Type B pancreatic cell (in vitro differentiated cells): ENCODE measurements at regions not wholly inside any gene's neighbourhood (a gene's known extent, or its start where the extent isn't known, plus 50 kb on each side); places are given as distances from the start of the nearest gene placed in this dataset.
"Not testable (repeated sequence)": the region's sequence is repeated elsewhere in the genome, so short reads cannot be mapped to it uniquely, and the experiment has no call there.

Experiments used
- DNase-seq: peaks from one replicate; pipeline ENCODE4 v3.0.0; 2021; ENCODE audit warnings: mixed read lengths; ENCODE audit not compliant: unreplicated experiment; ENCODE audit errors: extremely low spot score
- H3K27ac Mint-ChIP-seq: 2 replicates; pipeline ENCODE4 v1.8.0; 2021; ENCODE audit warnings: mild to moderate bottlenecking, mixed read lengths
- H3K27me3 Mint-ChIP-seq: 2 replicates; pipeline ENCODE4 v1.8.0; 2021; ENCODE audit warnings: mixed read lengths
- H3K36me3 Mint-ChIP-seq: 2 replicates; pipeline ENCODE4 v1.8.0; 2021; ENCODE audit warnings: mixed read lengths
- H3K4me1 Mint-ChIP-seq: one replicate; pipeline ENCODE4 v1.8.0; 2021; ENCODE audit warnings: mixed read lengths; ENCODE audit not compliant: unreplicated experiment
- H3K4me3 Mint-ChIP-seq: 2 replicates; pipeline ENCODE4 v1.8.0; 2021; ENCODE audit warnings: mild to moderate bottlenecking, mixed read lengths
- H3K9me3 Mint-ChIP-seq: 2 replicates; pipeline ENCODE4 v1.8.0; 2021; ENCODE audit warnings: mixed read lengths
- TF ChIP-seq, protein P1 (sequence below): fragments of 200-600 bp; sonication (generic); conservative IDR thresholded peaks from 2 replicates; pipeline ENCODE4 v1.5.0; 2021; ENCODE audit warnings: antibody characterized with exemption, mild to moderate bottlenecking

GRCh38 chr1:172724232-172724631 lies 65.3 kb downstream of the FASLG start:
- TF ChIP-seq, protein P1, sequence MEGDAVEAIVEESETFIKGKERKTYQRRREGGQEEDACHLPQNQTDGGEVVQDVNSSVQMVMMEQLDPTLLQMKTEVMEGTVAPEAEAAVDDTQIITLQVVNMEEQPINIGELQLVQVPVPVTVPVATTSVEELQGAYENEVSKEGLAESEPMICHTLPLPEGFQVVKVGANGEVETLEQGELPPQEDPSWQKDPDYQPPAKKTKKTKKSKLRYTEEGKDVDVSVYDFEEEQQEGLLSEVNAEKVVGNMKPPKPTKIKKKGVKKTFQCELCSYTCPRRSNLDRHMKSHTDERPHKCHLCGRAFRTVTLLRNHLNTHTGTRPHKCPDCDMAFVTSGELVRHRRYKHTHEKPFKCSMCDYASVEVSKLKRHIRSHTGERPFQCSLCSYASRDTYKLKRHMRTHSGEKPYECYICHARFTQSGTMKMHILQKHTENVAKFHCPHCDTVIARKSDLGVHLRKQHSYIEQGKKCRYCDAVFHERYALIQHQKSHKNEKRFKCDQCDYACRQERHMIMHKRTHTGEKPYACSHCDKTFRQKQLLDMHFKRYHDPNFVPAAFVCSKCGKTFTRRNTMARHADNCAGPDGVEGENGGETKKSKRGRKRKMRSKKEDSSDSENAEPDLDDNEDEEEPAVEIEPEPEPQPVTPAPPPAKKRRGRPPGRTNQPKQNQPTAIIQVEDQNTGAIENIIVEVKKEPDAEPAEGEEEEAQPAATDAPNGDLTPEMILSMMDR, result no peak
- H3K36me3 Mint-ChIP-seq, result no peaks in the 10 kb centered on the region
- H3K27me3 Mint-ChIP-seq, result no peaks in the 10 kb centered on the region
- DNase-seq, result no peak
- peaks cover 11% of the 10 kb centered on the region for H3K9me3 Mint-ChIP-seq
- H3K27ac Mint-ChIP-seq, result no peak overlapping the region
- H3K4me1 Mint-ChIP-seq, result peaks cover 21% of the 10 kb centered on the region
- H3K4me3 Mint-ChIP-seq, result no peak overlapping the region

GRCh38 chr1:172724765-172725613 lies 66.1 kb downstream of the FASLG start:
- TF ChIP-seq, protein P1, result no peak
- Mint-ChIP-seq H3K9me3 (peaks cover 11% of the 10 kb centered on the region), H3K4me3 (no peak overlapping the region), H3K36me3 (no peaks in the 10 kb centered on the region), H3K27ac (no peak overlapping the region), H3K4me1 (peaks cover 14% of the 10 kb centered on the region), H3K27me3 (no peaks in the 10 kb centered on the region)
- no peak for DNase-seq

DNA sequence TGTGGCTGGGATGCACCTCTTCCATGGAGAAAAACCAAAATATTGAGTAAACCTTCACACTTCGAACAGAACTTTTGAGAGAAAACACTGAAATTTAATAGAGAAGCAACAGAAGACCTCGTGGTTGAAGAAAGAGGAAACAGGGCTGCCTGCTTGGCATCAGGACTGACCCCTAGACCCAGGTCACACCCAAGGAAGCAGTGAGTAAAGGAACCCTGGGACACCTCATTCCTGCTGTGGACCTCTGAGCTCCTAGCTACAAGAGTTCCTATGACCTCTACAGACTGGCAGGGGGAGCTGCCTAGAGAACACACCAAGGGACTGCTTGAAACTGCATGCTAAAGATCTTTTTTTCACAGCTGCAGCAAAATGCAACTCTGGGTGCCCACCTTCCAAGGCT lies 67.8 kb downstream of the FASLG start:
- Mint-ChIP-seq H3K4me1 (peaks cover 14% of the 10 kb centered on the region), H3K4me3 (no peak overlapping the region), H3K9me3 (peaks cover 11% of the 10 kb centered on the region), H3K27ac (no peak overlapping the region), H3K36me3 (no peaks in the 10 kb centered on the region), H3K27me3 (no peaks in the 10 kb centered on the region)
- TF ChIP-seq, protein P1, result no peak
- no peak for DNase-seq

GRCh38 chr1:172727275-172727857 lies 68.5 kb downstream of the FASLG start:
- H3K9me3 Mint-ChIP-seq, result peaks cover 11% of the 10 kb centered on the region
- H3K4me1 Mint-ChIP-seq, result peaks cover 14% of the 10 kb centered on the region
- DNase-seq, result no peak
- no peak overlapping the region for H3K4me3 Mint-ChIP-seq
- no peaks in the 10 kb centered on the region for H3K36me3 Mint-ChIP-seq
- no peaks in the 10 kb centered on the region for H3K27me3 Mint-ChIP-seq
- H3K27ac Mint-ChIP-seq, result no peak overlapping the region
- TF ChIP-seq, protein P1, result no peak

DNA sequence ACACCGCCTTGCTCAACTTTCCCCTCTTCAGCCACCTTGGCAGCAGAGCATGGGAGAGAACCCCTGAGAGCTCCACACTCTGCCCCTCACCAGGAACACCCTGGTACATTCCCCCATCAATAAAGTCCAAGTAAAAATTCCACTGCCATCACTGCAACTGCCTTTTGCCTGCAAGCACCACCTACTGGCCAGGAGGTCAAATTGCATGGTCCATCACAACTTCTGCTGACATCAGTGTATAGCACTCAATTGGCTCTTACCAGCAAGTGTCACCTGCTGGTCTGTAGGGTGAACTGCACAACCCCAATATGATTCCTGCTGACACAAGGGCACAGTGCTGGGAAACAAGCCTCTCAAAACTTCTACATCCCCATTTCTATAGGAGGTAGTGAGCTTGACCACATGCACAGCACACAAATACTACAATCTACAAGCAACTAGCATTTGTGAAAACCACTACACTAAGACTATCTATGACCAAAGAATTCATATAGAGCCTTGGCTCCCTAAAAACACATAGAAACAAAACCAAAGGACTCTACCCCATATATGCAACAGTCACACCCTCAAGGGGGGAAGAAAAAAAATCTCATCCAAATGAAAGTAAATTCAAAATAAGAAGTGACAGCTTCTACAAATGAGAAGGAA lies 69.2 kb downstream of the FASLG start:
- Mint-ChIP-seq H3K36me3 (no peaks in the 10 kb centered on the region), H3K4me1 (peaks cover 14% of the 10 kb centered on the region), H3K9me3 (peaks cover 11% of the 10 kb centered on the region), H3K27me3 (no peaks in the 10 kb centered on the region), H3K27ac (no peak overlapping the region), H3K4me3 (no peak overlapping the region)
- TF ChIP-seq, protein P1, result peak; percentile 69
- DNase-seq, result no peak

DNA sequence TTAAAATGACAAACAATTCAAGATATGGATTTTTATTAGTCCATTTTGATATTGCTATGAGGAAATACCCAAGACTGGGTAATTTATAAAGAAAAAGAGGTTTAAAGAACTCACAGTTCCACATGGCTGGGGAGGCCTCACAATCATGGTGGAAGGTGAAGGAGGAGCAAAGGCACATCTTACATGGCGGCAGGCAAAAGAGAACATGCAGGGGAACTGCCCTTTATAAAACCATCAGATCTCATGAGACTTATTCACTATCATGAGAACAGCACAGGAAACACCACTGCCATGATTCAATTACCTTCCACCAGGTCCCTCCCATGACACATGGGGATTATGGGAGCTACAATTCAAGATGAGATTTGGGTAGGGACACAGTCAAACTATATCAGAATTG lies 69.8 kb downstream of the FASLG start:
- not testable (repeated sequence) for H3K27ac Mint-ChIP-seq, H3K4me3 Mint-ChIP-seq, DNase-seq, H3K4me1 Mint-ChIP-seq, H3K36me3 Mint-ChIP-seq, H3K27me3 Mint-ChIP-seq
- H3K9me3 Mint-ChIP-seq, result peaks cover 11% of the 10 kb centered on the region
